PC-3 (cell line): ENCODE measurements at regions not wholly inside any gene's neighbourhood (a gene's known extent, or its start where the extent isn't known, plus 50 kb on each side); places are given as distances from the start of the nearest gene placed in this dataset.

Source experiments
- EZH2 ChIP-seq: fragments of 300-600 bp; sonication (generic); IDR thresholded peaks from one replicate; pipeline ENCODE4 v1.6.1; 2017; ENCODE audit warnings: antibody characterized with exemption, mild to moderate bottlenecking, low read length; ENCODE audit not compliant: unreplicated experiment
- EZH2phosphoT487 ChIP-seq: fragments of 300-600 bp; sonication (generic); IDR thresholded peaks from 2 replicates; pipeline ENCODE4 v1.6.1; 2018; ENCODE audit warnings: mild to moderate bottlenecking, antibody characterized with exemption, low read length, borderline replicate concordance
- TF ChIP-seq, protein P1 (sequence below): fragments of 300-600 bp; sonication (generic); conservative IDR thresholded peaks from 2 replicates; pipeline ENCODE4 v1.5.1; 2017; ENCODE audit warnings: antibody characterized with exemption, low read depth, mild to moderate bottlenecking, low read length

DNA sequence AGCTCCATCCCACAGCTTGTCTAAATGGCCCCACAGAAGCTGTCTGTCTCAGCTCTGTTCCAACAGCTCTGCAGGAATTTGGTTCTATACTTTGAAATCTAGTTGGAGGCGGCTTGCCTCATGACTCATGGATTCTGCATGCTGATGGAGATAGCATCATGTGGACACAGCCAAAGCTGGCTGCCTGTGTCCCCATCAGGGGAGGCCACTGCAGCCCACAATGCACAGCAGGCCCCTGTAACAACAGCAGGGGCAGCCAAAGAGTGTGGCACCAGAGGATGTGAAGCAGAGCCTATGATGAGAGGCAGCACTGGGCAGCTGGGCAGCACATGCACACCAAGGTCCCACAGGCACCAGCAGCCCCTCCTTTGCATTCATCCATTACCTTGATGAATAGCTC, 67.2 kb downstream of the DCAF12L1 start:
- TF ChIP-seq, protein P1, sequence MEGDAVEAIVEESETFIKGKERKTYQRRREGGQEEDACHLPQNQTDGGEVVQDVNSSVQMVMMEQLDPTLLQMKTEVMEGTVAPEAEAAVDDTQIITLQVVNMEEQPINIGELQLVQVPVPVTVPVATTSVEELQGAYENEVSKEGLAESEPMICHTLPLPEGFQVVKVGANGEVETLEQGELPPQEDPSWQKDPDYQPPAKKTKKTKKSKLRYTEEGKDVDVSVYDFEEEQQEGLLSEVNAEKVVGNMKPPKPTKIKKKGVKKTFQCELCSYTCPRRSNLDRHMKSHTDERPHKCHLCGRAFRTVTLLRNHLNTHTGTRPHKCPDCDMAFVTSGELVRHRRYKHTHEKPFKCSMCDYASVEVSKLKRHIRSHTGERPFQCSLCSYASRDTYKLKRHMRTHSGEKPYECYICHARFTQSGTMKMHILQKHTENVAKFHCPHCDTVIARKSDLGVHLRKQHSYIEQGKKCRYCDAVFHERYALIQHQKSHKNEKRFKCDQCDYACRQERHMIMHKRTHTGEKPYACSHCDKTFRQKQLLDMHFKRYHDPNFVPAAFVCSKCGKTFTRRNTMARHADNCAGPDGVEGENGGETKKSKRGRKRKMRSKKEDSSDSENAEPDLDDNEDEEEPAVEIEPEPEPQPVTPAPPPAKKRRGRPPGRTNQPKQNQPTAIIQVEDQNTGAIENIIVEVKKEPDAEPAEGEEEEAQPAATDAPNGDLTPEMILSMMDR, result no peak
- TF ChIP-seq EZH2 (no peak), EZH2phosphoT487 (no peak)
